Parathyroid adenoma (tissue), 2 donors: ENCODE measurements at regions not wholly inside any gene's neighbourhood (a gene's known extent, or its start where the extent isn't known, plus 50 kb on each side); places are given as distances from the start of the nearest gene placed in this dataset.

Experiments
- H2AFZ ChIP-seq: fragments of 300-600 bp; sonication (generic); one replicate; pipeline ENCODE4 v1.7.0; 2017; ENCODE audit warnings: antibody characterized with exemption, mild to moderate bottlenecking
- H3K27ac ChIP-seq: fragments of 300-600 bp; sonication (generic); one replicate; pipeline ENCODE4 v1.7.0; 2017
- H3K27me3 ChIP-seq: fragments of 300-600 bp; sonication (generic); one replicate; pipeline ENCODE4 v1.7.0; 2017; ENCODE audit warnings: low read length; ENCODE audit not compliant: control insufficient read depth, insufficient read depth
- H3K36me3 ChIP-seq: fragments of 300-600 bp; sonication (generic); one replicate; pipeline ENCODE4 v1.7.0; 2017; ENCODE audit warnings: low read length; ENCODE audit not compliant: control insufficient read depth, insufficient read depth
- H3K4me1 ChIP-seq: fragments of 300-600 bp; sonication (generic); one replicate; pipeline ENCODE4 v1.7.0; 2017; ENCODE audit warnings: control low read depth
- H3K4me2 ChIP-seq: fragments of 300-600 bp; sonication (generic); one replicate; pipeline ENCODE4 v1.7.0; 2017; ENCODE audit warnings: low read length
- H3K4me3 ChIP-seq: fragments of 300-600 bp; sonication (generic); one replicate; pipeline ENCODE4 v1.7.0; 2017; ENCODE audit warnings: low read depth, low read length
- H3K79me2 ChIP-seq: fragments of 300-600 bp; sonication (generic); one replicate; pipeline ENCODE4 v1.7.0; 2017; ENCODE audit warnings: control low read depth
- H3K9ac ChIP-seq: fragments of 300-600 bp; sonication (generic); one replicate; pipeline ENCODE4 v1.7.0; 2017; ENCODE audit warnings: mild to moderate bottlenecking
- H3K9me3 ChIP-seq: fragments of 300-600 bp; sonication (generic); one replicate; pipeline ENCODE4 v1.7.0; 2017; ENCODE audit warnings: low read length; ENCODE audit not compliant: control insufficient read depth
- TF ChIP-seq, protein P1 (sequence below): fragments of 300-600 bp; sonication (generic); IDR thresholded peaks from one replicate; pipeline ENCODE4 v1.7.0; 2017; ENCODE audit warnings: antibody characterized with exemption, mild to moderate bottlenecking
- donor health status: primary hyperparathyroidism.

GRCh38 chr17:77792626-77793025 lies 165.9 kb upstream of the TNRC6C start:
- Histone ChIP-seq H3K27ac (no peak overlapping the region), H3K36me3 (no peaks in the 10 kb centered on the region), H3K4me3 (no peak overlapping the region), H3K9me3 (no peaks in the 10 kb centered on the region), H2AFZ (no peak overlapping the region), H3K27me3 (no peaks in the 10 kb centered on the region), H3K4me2 (no peak overlapping the region), H3K4me1 (no peaks in the 10 kb centered on the region), H3K79me2 (no peaks in the 10 kb centered on the region), H3K9ac (no peak overlapping the region)
- TF ChIP-seq, protein P1, sequence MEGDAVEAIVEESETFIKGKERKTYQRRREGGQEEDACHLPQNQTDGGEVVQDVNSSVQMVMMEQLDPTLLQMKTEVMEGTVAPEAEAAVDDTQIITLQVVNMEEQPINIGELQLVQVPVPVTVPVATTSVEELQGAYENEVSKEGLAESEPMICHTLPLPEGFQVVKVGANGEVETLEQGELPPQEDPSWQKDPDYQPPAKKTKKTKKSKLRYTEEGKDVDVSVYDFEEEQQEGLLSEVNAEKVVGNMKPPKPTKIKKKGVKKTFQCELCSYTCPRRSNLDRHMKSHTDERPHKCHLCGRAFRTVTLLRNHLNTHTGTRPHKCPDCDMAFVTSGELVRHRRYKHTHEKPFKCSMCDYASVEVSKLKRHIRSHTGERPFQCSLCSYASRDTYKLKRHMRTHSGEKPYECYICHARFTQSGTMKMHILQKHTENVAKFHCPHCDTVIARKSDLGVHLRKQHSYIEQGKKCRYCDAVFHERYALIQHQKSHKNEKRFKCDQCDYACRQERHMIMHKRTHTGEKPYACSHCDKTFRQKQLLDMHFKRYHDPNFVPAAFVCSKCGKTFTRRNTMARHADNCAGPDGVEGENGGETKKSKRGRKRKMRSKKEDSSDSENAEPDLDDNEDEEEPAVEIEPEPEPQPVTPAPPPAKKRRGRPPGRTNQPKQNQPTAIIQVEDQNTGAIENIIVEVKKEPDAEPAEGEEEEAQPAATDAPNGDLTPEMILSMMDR, result no peak

DNA sequence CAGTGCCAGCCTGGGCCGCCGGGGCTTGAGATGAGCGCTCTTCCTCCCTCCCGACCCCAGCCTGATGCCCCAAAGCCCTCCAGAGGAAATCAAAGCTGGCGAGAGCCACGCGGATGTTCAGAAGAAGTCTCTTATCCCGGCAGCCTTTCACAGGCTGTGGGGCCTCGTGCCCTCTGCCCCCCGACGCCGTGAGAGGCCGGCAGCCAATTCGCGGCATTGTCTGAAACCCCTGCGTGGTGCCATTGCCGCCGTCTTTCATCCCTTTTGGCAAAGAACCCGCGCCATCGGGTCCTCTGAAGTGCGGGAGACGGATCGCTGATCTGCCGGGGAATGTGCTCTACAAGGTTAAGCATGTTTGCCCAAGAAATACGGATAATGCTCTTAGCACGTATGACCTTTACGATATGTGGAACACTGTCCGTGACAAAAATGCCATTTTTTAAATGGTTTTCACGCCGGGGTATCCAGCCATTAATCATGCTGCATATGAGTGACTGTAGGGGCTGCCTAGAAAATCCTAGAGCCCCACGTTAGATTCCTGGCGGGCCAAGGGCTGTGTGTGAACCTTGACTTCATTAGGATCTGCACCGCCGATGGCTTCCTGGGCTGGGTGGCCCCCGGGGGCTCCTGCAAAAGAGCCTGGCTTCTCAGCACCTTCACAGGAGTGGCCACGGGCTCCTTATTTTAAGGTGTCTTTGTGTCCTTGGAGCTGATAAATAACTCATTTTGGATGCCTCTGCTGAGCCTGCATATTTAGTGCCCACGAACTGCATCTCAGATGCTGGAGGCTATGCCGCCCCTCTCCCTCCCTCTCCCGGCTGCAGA lies 165.1 kb upstream of the TNRC6C start:
- no peak overlapping the region for H3K27ac ChIP-seq
- H3K9me3 ChIP-seq, result no peaks in the 10 kb centered on the region
- no peak overlapping the region for H3K4me3 ChIP-seq
- no peak overlapping the region for H3K4me2 ChIP-seq
- no peaks in the 10 kb centered on the region for H3K36me3 ChIP-seq
- no peaks in the 10 kb centered on the region for H3K27me3 ChIP-seq
- TF ChIP-seq, protein P1, result no peak
- H2AFZ ChIP-seq, result peak overlapping the region; percentile 22
- no peaks in the 10 kb centered on the region for H3K4me1 ChIP-seq
- no peaks in the 10 kb centered on the region for H3K79me2 ChIP-seq
- H3K9ac ChIP-seq, result no peak overlapping the region

- Histone ChIP-seq H3K27ac (no peak overlapping the region), H3K9ac (no peak overlapping the region), H3K4me1 (no peaks in the 10 kb centered on the region), H3K9me3 (no peaks in the 10 kb centered on the region), H3K36me3 (no peaks in the 10 kb centered on the region), H3K79me2 (no peaks in the 10 kb centered on the region), H2AFZ (no peak overlapping the region), H3K27me3 (no peaks in the 10 kb centered on the region), H3K4me3 (no peak overlapping the region), H3K4me2 (no peak overlapping the region)
- TF ChIP-seq, protein P1, result no peak
Measured at GRCh38 chr17:77793971-77794235, 164.6 kb upstream of the TNRC6C start.

DNA sequence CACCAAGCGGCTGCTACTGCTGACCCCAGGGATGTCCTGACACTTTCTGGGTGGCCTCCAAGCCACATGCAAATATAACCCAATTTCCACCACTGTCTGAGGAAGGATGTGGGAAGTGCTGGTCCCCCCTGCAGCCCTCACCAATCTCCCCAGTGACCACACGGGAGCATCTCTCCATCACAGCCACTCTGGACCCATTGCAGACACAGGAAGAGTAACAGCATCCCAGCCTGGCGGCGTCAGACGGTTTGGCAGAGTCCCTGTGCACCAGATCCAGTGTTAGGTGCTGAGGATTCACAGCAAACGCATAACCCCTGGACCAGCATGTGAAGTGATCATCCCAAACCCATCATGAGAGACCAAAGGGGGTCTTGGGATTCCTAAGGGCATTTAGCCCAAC lies 163.7 kb upstream of the TNRC6C start:
- TF ChIP-seq, protein P1, result no peak
- Histone ChIP-seq H3K9me3 (no peaks in the 10 kb centered on the region), H3K27me3 (no peaks in the 10 kb centered on the region), H3K27ac (no peak overlapping the region), H3K36me3 (no peaks in the 10 kb centered on the region), H3K4me2 (no peak overlapping the region), H3K4me1 (no peaks in the 10 kb centered on the region), H2AFZ (no peak overlapping the region), H3K4me3 (no peak overlapping the region), H3K9ac (no peak overlapping the region), H3K79me2 (no peaks in the 10 kb centered on the region)

GRCh38 chr17:77795685-77796084 lies 162.8 kb upstream of the TNRC6C start:
- Histone ChIP-seq H3K36me3 (no peaks in the 10 kb centered on the region), H3K9ac (no peak overlapping the region), H3K4me3 (no peak overlapping the region), H3K27ac (no peak overlapping the region), H3K4me1 (no peaks in the 10 kb centered on the region), H3K79me2 (no peaks in the 10 kb centered on the region), H3K4me2 (no peak overlapping the region), H3K9me3 (no peaks in the 10 kb centered on the region), H2AFZ (no peak overlapping the region), H3K27me3 (no peaks in the 10 kb centered on the region)
- TF ChIP-seq, protein P1, result no peak
